ENCODE measurements at regions not wholly inside any gene's neighbourhood (a gene's known extent, or its start where the extent isn't known, plus 50 kb on each side); places are given as distances from the start of the nearest gene placed in this dataset.

- TF ChIP-seq, protein P1, sequence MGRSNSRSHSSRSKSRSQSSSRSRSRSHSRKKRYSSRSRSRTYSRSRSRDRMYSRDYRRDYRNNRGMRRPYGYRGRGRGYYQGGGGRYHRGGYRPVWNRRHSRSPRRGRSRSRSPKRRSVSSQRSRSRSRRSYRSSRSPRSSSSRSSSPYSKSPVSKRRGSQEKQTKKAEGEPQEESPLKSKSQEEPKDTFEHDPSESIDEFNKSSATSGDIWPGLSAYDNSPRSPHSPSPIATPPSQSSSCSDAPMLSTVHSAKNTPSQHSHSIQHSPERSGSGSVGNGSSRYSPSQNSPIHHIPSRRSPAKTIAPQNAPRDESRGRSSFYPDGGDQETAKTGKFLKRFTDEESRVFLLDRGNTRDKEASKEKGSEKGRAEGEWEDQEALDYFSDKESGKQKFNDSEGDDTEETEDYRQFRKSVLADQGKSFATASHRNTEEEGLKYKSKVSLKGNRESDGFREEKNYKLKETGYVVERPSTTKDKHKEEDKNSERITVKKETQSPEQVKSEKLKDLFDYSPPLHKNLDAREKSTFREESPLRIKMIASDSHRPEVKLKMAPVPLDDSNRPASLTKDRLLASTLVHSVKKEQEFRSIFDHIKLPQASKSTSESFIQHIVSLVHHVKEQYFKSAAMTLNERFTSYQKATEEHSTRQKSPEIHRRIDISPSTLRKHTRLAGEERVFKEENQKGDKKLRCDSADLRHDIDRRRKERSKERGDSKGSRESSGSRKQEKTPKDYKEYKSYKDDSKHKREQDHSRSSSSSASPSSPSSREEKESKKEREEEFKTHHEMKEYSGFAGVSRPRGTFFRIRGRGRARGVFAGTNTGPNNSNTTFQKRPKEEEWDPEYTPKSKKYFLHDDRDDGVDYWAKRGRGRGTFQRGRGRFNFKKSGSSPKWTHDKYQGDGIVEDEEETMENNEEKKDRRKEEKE (IDR thresholded peaks at IDR 0.05) = no peak
- TF ChIP-seq, protein P2, sequence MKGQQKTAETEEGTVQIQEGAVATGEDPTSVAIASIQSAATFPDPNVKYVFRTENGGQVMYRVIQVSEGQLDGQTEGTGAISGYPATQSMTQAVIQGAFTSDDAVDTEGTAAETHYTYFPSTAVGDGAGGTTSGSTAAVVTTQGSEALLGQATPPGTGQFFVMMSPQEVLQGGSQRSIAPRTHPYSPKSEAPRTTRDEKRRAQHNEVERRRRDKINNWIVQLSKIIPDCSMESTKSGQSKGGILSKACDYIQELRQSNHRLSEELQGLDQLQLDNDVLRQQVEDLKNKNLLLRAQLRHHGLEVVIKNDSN (IDR thresholded peaks at IDR 0.05; ENCODE audit: borderline replicate concordance, extremely low read length, insufficient read depth, low read depth, low read length) = no peak
Measured at GRCh38 chr6:66838764-66839163, 1131.7 kb upstream of the EYS start (continued).

DNA sequence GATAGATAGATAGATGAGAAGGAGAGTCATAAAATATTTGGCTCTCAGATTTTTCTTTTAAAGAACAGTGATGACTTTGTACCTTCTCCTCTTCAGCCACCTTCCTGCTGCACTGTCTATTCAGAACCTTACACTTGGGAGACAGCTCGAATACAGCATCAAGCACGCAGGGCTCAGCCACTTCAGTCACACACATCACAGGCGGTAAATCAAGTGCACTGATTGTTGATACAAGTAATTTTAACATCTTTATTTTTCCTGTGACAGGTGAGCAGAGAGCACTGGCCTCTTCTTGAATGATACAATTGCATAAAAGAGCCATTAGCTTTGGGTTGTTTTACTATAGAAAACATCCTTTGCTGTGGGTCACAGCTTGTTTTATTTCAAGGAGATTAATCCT is 1118.5 kb upstream of the EYS start:
- Histone ChIP-seq H2AFZ (ENCODE audit: control insufficient read depth, low read depth, low read length) (no peak overlapping the region), H3K79me2 (ENCODE audit: control insufficient read depth, insufficient read depth, low read length) (no peaks in the 10 kb centered on the region), H3K27me3 (replicated peaks in 1 of 2; ENCODE audit: control insufficient read depth in 2 of 2, insufficient read depth in 2 of 2, low read length in 1 of 2) (no peaks in the 10 kb centered on the region), H3K27ac (ENCODE audit: control insufficient read depth, insufficient read depth) (no peak overlapping the region), H3K4me3 (no peak overlapping the region), H3K4me1 (ENCODE audit: control insufficient read depth, insufficient read depth, low read length) (no peaks in the 10 kb centered on the region), H3K9me3 (replicated peaks; ENCODE audit: control insufficient read depth, insufficient read depth, low read length) (no peaks in the 10 kb centered on the region), H3K36me3 (ENCODE audit: control insufficient read depth in 2 of 2, insufficient read depth in 2 of 2, low read length in 1 of 2) (no peaks in the 10 kb centered on the region), H3K4me2 (ENCODE audit: control insufficient read depth, insufficient read depth) (no peak overlapping the region), H3K9ac (ENCODE audit: control insufficient read depth, insufficient read depth, low read length) (no peak overlapping the region), H4K20me1 (ENCODE audit: control insufficient read depth, insufficient read depth) (no peaks in the 10 kb centered on the region)
- in situ Hi-C loops (cut with MboI) (no loop called here), intact Hi-C loops (cut with micrococcal nuclease; ENCODE audit: unreplicated experiment) (no loop called here)
- ChIA-PET POLR2A (no interaction called here), RAD21 (ENCODE audit: unreplicated experiment) (no interaction called here), SMC1A (ENCODE audit: uncharacterized antibody, unreplicated experiment) (no interaction called here), CTCF (no interaction called here)
- ATAC-seq (no peak), FAIRE-seq (no peak), DNase-seq (ENCODE audit: low read depth, low spot score) (no peak)
- WGBS (ENCODE audit: insufficient coverage, insufficient replicate concordance, low lambda C conversion rate, missing lambda C conversion rate) = 20% methylated on average over 3 of the region's 3 CpGs
- BruUV-seq (replicated peaks) = no TSS peak
- TF ChIP-seq SUZ12 (IDR thresholded peaks at IDR 0.05; ENCODE audit: unreplicated experiment) (no peak), ETV6 (conservative IDR thresholded peaks at IDR 0.05 in 1 of 2, IDR thresholded peaks at IDR 0.05 in 1 of 2; ENCODE audit: borderline replicate concordance in 1 of 2, low read depth in 1 of 2) (no peak), E2F4 (IDR thresholded peaks at IDR 0.05; ENCODE audit: low read depth, low read length) (no peak), RELB (IDR thresholded peaks at IDR 0.05; ENCODE audit: low read depth) (no peak), MTA2 (IDR thresholded peaks at IDR 0.05; ENCODE audit: low read depth) (no peak)
- TF ChIP-seq, protein P3, sequence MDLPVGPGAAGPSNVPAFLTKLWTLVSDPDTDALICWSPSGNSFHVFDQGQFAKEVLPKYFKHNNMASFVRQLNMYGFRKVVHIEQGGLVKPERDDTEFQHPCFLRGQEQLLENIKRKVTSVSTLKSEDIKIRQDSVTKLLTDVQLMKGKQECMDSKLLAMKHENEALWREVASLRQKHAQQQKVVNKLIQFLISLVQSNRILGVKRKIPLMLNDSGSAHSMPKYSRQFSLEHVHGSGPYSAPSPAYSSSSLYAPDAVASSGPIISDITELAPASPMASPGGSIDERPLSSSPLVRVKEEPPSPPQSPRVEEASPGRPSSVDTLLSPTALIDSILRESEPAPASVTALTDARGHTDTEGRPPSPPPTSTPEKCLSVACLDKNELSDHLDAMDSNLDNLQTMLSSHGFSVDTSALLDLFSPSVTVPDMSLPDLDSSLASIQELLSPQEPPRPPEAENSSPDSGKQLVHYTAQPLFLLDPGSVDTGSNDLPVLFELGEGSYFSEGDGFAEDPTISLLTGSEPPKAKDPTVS (IDR thresholded peaks at IDR 0.05; ENCODE audit: low read depth, low read length) = no peak
- TF ChIP-seq, protein P4, sequence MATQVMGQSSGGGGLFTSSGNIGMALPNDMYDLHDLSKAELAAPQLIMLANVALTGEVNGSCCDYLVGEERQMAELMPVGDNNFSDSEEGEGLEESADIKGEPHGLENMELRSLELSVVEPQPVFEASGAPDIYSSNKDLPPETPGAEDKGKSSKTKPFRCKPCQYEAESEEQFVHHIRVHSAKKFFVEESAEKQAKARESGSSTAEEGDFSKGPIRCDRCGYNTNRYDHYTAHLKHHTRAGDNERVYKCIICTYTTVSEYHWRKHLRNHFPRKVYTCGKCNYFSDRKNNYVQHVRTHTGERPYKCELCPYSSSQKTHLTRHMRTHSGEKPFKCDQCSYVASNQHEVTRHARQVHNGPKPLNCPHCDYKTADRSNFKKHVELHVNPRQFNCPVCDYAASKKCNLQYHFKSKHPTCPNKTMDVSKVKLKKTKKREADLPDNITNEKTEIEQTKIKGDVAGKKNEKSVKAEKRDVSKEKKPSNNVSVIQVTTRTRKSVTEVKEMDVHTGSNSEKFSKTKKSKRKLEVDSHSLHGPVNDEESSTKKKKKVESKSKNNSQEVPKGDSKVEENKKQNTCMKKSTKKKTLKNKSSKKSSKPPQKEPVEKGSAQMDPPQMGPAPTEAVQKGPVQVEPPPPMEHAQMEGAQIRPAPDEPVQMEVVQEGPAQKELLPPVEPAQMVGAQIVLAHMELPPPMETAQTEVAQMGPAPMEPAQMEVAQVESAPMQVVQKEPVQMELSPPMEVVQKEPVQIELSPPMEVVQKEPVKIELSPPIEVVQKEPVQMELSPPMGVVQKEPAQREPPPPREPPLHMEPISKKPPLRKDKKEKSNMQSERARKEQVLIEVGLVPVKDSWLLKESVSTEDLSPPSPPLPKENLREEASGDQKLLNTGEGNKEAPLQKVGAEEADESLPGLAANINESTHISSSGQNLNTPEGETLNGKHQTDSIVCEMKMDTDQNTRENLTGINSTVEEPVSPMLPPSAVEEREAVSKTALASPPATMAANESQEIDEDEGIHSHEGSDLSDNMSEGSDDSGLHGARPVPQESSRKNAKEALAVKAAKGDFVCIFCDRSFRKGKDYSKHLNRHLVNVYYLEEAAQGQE (IDR thresholded peaks at IDR 0.05; ENCODE audit: low read depth, low read length) = no peak
